ENCODE measurements at regions not wholly inside any gene's neighbourhood (a gene's known extent, or its start where the extent isn't known, plus 50 kb on each side); places are given as distances from the start of the nearest gene placed in this dataset.

DNA sequence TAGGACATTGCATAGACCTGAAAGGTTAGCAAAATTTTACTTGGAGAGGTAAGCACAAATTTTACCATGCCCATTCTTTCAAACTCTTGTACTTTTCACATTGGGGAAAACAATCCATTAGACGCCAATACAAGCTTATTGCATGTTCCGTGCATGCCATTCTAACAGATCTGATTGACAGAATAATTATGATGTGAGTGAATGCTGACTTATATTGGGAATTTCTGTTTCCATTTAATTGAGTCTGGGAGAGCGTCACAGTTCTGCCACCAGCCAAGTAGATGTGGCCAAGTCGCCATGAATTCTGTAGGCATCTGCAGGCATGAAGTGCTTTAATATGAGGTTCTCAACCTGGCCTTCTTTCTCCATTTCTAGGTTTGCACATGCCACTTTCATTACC lies 1097.4 kb downstream of the VRK1 start:
- POLR2A ChIA-PET = no interaction called here
- CTCF ChIA-PET = no interaction called here
- TF ChIP-seq, protein P1, sequence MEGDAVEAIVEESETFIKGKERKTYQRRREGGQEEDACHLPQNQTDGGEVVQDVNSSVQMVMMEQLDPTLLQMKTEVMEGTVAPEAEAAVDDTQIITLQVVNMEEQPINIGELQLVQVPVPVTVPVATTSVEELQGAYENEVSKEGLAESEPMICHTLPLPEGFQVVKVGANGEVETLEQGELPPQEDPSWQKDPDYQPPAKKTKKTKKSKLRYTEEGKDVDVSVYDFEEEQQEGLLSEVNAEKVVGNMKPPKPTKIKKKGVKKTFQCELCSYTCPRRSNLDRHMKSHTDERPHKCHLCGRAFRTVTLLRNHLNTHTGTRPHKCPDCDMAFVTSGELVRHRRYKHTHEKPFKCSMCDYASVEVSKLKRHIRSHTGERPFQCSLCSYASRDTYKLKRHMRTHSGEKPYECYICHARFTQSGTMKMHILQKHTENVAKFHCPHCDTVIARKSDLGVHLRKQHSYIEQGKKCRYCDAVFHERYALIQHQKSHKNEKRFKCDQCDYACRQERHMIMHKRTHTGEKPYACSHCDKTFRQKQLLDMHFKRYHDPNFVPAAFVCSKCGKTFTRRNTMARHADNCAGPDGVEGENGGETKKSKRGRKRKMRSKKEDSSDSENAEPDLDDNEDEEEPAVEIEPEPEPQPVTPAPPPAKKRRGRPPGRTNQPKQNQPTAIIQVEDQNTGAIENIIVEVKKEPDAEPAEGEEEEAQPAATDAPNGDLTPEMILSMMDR (IDR thresholded peaks at IDR 0.05; ENCODE audit: insufficient read depth, low read length, missing control alignments) = no peak
- DNase-seq (ENCODE audit: low read depth, low spot score) = no peak
- H3K4me3 ChIP-seq (ENCODE audit: low read depth, low read length) = no peak overlapping the region

DNA sequence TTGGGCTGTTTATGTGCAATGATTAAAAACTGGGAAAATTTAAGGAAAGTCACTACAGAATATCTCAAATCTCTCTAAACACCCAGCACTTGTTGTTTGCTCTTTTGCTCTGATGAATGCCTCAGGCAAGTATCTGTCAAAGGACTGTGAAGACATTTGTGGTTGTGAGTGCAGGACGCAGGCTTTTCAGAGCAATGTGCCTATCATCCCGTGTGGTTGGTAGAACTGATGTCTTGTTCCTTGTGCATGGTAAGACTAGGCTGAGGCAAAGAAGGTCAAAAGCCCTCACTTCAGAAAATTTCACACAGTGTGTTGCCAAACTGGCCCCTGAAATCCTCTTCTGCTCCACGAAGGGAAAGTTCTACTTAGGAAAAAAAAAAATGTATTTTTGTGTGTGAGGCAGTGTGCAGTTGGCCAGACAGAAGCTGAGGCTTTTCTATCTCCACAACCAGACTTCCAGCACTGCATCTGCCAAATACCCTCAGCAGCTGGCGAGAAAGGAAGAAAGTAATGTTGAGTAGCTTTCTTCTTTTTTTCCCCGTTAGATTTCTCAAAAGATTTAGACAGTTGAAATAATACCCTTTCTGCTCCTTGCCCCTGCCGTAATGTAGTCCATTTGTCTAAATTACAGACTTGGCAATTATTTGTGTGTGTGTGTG lies 1103.1 kb downstream of the VRK1 start:
- DNase-seq (ENCODE audit: low read depth, low spot score) = no peak
- ChIA-PET POLR2A (no interaction called here), CTCF (no interaction called here)
- H3K4me3 ChIP-seq (ENCODE audit: low read depth, low read length) = no peak overlapping the region
- TF ChIP-seq, protein P1 (IDR thresholded peaks at IDR 0.05; ENCODE audit: insufficient read depth, low read length, missing control alignments) = no peak

DNA sequence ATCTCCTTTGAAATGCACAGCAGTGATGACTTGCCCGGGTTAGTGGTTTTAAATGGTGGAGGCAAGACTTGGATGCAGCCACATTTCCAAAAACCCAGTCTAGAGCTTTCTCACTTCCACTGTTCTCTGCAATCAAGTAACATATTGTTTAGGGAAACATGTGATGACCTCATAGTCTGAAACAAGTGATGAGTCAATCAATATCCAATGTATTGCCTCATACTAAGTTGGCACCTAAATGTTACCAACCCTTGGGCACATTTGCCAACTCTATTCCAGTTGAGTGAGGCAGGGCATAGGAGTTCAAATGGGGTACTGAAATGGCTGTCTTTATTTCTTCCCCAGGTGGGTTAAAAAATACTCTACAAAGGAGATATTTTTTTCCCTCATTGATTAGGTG lies 1105.4 kb downstream of the VRK1 start:
- CTCF ChIA-PET = no interaction called here
- TF ChIP-seq, protein P1 (IDR thresholded peaks at IDR 0.05; ENCODE audit: insufficient read depth, low read length, missing control alignments) = no peak
- no peak for DNase-seq (ENCODE audit: low read depth, low spot score)
- POLR2A ChIA-PET = no interaction called here
- H3K4me3 ChIP-seq (ENCODE audit: low read depth, low read length) = no peak overlapping the region

DNA sequence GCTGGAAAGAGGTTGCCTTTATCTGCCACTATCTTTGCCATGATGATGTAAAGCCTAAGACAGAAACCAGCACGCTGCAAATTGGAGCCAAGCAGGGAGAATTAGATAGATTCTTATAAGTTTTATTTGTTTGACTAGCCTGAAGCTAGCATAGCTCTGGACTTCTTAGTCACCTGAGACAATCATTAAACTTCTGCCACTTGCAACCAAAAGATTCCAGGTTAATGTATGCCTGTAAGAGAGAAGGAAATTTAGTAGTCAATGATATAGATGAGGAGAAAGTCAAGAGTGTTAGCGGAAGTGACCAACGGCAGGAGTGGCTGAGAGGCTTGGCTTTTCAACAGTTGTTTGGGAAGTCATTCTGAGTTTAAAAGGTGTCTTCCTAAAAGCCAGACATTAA lies 1106.6 kb downstream of the VRK1 start:
- DNase-seq (ENCODE audit: low read depth, low spot score) = no peak
- no peak overlapping the region for H3K4me3 ChIP-seq (ENCODE audit: low read depth, low read length)
- POLR2A ChIA-PET = no interaction called here
- TF ChIP-seq, protein P1 (IDR thresholded peaks at IDR 0.05; ENCODE audit: insufficient read depth, low read length, missing control alignments) = no peak
- CTCF ChIA-PET = no interaction called here

DNA sequence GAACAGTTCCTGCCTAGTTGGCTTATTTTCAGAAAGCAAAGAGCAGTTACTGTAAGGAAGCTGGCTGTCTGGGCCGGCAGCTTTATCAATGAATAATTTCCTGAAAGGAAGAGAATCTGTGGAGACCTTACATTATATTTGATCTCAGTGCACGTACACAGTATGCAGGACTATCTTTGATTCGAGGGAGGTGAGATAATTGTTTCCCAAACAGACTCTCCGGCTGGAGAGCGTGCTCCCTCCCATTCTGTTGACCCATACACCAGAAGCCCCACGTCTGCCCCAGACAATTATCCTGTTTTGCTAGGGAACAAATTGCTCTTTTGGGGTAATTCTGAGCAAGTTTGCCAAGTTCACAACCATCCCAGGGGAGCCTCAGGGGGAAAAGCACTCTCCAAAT lies 1115.0 kb downstream of the VRK1 start:
- ChIA-PET CTCF (no interaction called here), POLR2A (no interaction called here)
- TF ChIP-seq, protein P1 (IDR thresholded peaks at IDR 0.05; ENCODE audit: insufficient read depth, low read length, missing control alignments) = no peak
- no peak for DNase-seq (ENCODE audit: low read depth, low spot score)
- H3K4me3 ChIP-seq (ENCODE audit: low read depth, low read length) = no peak overlapping the region

GRCh38 chr14:97916100-97916499 lies 1118.9 kb downstream of the VRK1 start:
- DNase-seq (ENCODE audit: low read depth, low spot score) = no peak
- CTCF ChIA-PET = no interaction called here

More at GRCh38 chr14:97916100-97916499, 1118.9 kb downstream of the VRK1 start:
- POLR2A ChIA-PET = no interaction called here
- H3K4me3 ChIP-seq (ENCODE audit: low read depth, low read length) = no peak overlapping the region
- TF ChIP-seq, protein P1 (IDR thresholded peaks at IDR 0.05; ENCODE audit: insufficient read depth, low read length, missing control alignments) = no peak

Data from AG04449 (cell line).